HG03354 (cell line): ENCODE measurements at regions not wholly inside any gene's neighbourhood (a gene's known extent, or its start where the extent isn't known, plus 50 kb on each side); places are given as distances from the start of the nearest gene placed in this dataset.
"Not testable (repeated sequence)": the region's sequence is repeated elsewhere in the genome, so short reads cannot be mapped to it uniquely, and the experiment has no call there.

Experiments
- ATAC-seq: cut with Tn5 transposase; IDR thresholded peaks from one replicate; pipeline ENCODE4 v1.9.1; 2021; ENCODE audit warnings: mild to moderate bottlenecking; ENCODE audit not compliant: unreplicated experiment, poor library complexity, severe bottlenecking

DNA sequence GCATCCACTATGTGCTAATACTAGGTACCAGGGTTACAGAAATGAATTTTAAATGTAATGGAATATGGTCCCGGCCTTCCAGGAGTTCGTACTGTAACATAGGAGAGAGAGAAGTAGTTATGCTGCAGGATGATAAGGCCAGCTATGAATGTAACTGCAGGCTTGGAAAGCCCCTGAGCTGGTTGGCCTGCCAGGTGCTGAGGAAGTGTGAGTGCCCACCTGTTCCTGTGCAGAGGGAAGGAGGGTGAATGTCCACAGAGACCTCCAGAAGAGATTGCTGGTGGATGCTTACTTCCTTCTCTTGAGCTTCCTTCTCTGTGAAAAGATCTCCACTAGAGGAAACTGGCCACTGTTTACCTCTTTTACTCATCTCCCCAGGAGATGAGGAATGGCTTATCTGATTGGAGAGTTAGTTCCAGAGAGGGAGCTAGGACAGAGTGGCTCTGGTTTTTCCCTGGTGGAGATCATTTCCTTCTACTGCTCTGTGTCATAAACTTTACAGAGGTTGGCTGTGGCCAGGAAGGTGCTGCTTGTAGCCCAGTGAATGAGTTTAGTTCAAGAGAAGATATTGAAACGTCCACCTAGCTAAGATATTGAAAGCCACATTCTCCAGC is 114.0 kb upstream of the LNX1 start:
- peak; percentile 17 for ATAC-seq

- ATAC-seq, result no peak
These were observed 113.0 kb upstream of the LNX1 start for GRCh38 chr4:53704329-53704728.

DNA sequence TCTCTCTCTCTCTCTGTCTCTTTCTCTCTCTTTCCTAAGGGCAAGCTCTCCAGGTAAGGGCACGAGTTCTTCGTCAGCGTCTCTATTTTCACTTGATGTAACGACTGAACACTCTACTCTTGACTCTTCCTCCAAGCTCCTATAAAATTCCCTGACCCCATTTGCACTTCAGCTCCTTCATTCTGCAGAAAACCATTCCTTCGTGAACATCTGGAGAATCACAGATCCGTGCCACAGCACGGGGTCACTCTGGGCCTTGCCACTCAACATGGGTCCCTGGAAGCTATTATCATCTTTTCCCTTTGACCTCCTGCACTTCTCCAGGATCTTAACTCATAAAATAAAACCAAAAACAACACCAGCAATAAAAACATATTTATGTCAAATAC is 112.0 kb upstream of the LNX1 start:
- ATAC-seq, result no peak

GRCh38 chr4:53702334-53703266 is 111.3 kb upstream of the LNX1 start:
- peak; percentile 84 for ATAC-seq

DNA sequence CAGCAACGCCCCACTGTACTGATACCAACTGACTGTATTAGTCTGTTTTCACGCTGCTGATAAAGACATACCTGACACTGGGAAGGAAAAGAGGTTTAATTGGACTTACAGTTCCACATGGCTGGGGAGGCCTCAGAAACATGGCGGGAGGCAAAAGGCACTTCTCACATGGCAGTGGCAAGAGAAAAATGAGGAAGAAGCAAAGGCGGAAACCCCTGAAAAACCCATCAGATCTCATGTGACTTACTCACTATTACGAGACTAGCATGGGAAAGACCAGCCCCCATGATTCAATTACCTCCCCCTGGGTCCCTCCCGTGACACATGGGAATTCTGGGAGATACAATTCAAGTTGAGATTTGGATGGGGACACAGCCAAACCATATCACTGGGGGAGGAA is 110.0 kb upstream of the LNX1 start:
- not testable (repeated sequence) for ATAC-seq

DNA sequence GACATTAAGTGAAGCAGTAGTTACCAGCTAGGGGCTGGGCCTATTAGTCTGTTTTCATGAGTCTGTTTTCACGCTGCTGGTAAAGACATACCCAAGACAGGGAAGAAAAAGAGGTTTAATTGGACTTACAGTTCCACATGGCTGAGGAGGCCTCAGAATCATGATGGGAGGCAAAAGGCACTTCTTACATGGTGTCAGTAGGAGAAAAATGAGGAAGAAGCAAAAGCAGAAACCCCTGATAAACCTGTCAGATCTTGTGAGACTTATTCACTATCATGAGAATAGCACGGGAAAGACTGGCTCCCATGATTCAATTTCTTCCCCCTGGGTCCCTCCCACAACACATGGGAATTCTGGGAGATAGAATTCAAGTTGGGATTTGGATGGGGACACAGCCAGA is 108.0 kb upstream of the LNX1 start:
- not testable (repeated sequence) for ATAC-seq

GRCh38 chr4:53697016-53697685 is 105.9 kb upstream of the LNX1 start:
- ATAC-seq, result no peak

- ATAC-seq, result peak; percentile 94
These were observed 104.5 kb upstream of the LNX1 start for GRCh38 chr4:53695540-53696463.

- ATAC-seq, result no peak
These were observed 103.4 kb upstream of the LNX1 start for GRCh38 chr4:53694666-53695065.

DNA sequence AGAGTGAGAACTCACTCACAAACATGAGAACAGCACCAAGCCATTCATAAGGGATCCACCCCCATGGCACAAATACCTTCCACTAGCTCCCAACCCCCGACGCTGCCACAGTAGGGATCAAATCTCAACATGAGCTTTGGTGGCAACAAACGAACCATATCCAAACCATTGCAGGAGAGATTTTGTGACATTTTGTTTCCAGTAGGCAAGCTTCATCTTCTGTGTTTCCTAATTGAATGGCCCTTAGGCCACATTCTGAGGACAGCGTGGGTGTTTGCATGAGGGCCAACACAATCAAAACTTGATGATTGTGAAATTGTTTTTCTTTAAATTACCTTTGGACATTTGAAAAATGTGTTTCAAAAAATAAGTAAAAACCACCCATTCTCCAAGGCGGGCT is 102.6 kb upstream of the LNX1 start:
- ATAC-seq, result no peak

GRCh38 chr4:53693408-53693807 is 102.1 kb upstream of the LNX1 start:
- no peak for ATAC-seq

DNA sequence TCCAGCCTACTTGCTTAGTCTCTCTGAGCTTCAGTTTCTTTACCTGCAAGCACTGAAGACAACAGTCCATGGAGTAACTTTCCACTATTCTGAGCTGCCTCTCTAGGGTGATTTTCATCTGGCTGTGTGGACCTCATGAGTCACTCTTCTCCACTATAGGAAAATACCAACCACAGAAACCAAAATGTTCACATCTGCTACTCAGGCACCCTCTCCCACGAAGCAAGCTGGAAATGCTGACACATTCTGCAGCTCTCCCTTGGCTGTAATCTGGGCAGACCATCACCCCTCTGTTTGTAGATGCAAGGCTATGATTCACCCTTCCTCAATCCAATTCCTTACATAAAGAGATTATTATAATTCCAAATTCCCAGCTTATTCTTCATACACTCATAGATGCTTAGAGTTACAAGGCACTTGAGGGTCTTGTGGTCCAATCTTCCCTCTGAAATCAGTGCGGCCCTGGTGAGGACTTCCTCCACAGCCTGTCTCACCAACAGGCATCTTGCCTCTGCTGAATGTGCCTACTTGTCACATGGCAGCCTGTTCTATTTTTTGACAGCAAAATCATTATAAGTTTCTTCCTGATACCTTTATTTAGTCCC is 97.0 kb upstream of the LNX1 start:
- peak; percentile 87 for ATAC-seq

DNA sequence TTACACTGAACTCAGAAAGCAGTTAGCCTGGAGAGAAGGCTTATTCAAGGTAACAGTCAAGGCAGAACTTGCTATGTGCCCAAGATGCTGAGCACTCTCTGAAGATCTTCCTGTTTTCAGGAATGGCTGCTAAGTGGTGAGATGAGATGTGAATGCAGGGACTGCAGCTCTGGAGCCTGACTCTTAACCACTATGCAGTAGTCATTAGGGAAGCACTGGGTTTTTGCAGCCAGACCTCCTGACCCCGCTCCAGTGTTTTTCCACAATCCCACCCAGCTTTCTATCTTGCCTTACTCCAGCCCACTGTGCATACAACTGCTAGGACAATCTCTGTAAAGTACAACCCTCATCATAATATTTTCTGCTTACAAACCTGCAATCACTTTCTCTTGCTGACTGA is 95.2 kb upstream of the LNX1 start:
- no peak for ATAC-seq

- ATAC-seq, result no peak
These were observed 93.1 kb upstream of the LNX1 start for GRCh38 chr4:53684136-53685130.

DNA sequence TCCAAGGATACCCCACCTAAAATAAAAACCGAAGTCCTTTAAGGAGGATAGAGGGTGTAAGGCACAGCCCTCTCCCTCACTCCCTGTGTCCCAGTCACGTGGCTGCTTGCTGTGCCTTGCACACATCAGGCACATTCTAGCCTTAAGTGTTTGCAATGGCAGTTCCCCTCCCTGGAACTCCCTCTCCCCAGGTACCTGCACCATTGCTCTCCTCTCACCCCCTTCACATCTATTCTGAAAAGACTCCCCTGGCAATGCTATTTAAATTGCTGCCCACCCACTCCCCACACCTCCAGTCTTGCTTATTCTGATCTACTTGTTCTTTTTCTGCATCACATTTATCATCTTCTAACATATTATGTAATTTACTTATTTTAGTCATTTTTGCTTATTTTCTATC is 91.6 kb upstream of the LNX1 start:
- no peak for ATAC-seq

DNA sequence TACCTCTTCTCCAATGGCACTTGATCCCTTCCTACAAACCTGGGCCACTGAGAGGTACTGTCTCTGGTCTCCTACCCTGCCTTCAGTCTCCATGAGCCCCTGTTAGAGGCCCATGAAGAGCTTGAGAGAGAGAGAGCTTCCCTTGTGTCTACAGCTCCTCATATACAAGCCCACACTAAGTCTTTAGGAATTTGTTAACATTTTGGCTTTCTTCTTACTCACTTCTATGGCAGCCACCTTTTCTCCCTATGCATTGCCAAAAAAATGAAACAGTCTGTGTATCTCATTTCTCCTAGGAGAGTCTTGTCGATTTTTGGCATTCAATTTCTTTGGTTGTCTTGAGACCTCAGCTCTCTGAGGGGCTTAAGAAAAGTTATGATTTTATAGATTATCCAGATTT is 90.9 kb upstream of the LNX1 start:
- ATAC-seq, result no peak

GRCh38 chr4:53680598-53680997 is 89.3 kb upstream of the LNX1 start:
- ATAC-seq, result no peak

DNA sequence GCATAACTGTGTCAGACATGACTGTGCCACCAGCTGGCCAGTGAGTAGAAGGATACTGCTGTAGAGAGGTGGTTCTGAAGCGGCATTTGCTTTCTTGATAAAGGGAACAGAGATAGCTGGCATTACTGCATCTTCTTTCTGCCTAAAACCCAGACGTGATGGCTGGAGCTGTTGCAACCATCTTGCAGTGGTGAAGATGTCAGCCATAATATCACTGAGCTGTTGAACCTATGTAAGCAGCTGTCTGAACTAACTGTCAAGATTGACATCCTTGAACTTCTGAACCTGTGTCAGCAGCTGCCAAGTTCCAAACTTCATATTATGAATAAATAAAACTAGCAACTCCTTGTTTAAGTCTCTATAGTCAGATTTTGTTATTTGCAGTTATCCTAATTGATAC is 88.9 kb upstream of the LNX1 start:
- no peak for ATAC-seq
